HepG2 (cell line): ENCODE measurements at regions not wholly inside any gene's neighbourhood (a gene's known extent, or its start where the extent isn't known, plus 50 kb on each side); places are given as distances from the start of the nearest gene placed in this dataset.
A peak's percentile ranks its signal among the peaks of the same experiment; 100 is the strongest.

Experiments used
- ARNT ChIP-seq: fragments of 450-650 bp; IDR thresholded peaks from 2 replicates; pipeline ENCODE4 v1.6.1; 2017
- ARNTL ChIP-seq: sonication (generic); formaldehyde crosslinking; IDR thresholded peaks from 2 replicates; pipeline ENCODE4 v1.4.0; 2020; ENCODE audit warnings: mild to moderate bottlenecking, missing genetic modification reagents
- ASH2L ChIP-seq: fragments of 300-600, 200-600 bp; sonication (generic); IDR thresholded peaks from 2 replicates; pipeline ENCODE4 v1.7.0; 2017; ENCODE audit warnings: low read depth, mild to moderate bottlenecking, moderate library complexity, mixed read lengths, low read length; ENCODE audit not compliant: insufficient read length
- E2F2 ChIP-seq: sonication (generic); formaldehyde crosslinking; IDR thresholded peaks from 2 replicates; pipeline ENCODE4 v1.4.0; 2020; ENCODE audit warnings: missing genetic modification reagents, borderline replicate concordance
- FOSL2 ChIP-seq: sonication (generic); formaldehyde crosslinking; IDR thresholded peaks from 2 replicates; pipeline ENCODE4 v1.4.0; 2020; ENCODE audit warnings: missing genetic modification reagents
- KAT2B ChIP-seq: fragments of 150-350 bp; IDR thresholded peaks from 2 replicates; pipeline ENCODE4 v1.6.1; 2014; ENCODE audit warnings: low read depth, low read length, borderline replicate concordance
- MAFK ChIP-seq, 2 experiments: IDR thresholded peaks in 1 of 2; conservative IDR thresholded peaks in 1 of 2; 2 replicates each; pipeline ENCODE4 v1.6.1; 2011; ENCODE audit warnings: improper control_type of control experiment in 2 of 2, low read length in 2 of 2
- MAX ChIP-seq: IDR thresholded peaks from 2 replicates; pipeline ENCODE4 v1.6.1; 2012; ENCODE audit warnings: inconsistent platforms
- MLX ChIP-seq: IDR thresholded peaks from 2 replicates; pipeline ENCODE4 v1.6.1; 2016
- MTF2 ChIP-seq: sonication (generic); formaldehyde crosslinking; IDR thresholded peaks from 2 replicates; pipeline ENCODE4 v1.5.0; 2020; ENCODE audit warnings: missing genetic modification reagents, borderline replicate concordance
- MXD4 ChIP-seq: IDR thresholded peaks from 2 replicates; pipeline ENCODE4 v1.6.1; 2016; ENCODE audit warnings: mild to moderate bottlenecking, missing biosample characterization, missing genetic modification reagents
- NR2F6 ChIP-seq, 2 experiments: IDR thresholded peaks; 2 replicates each; pipeline ENCODE4 v1.6.1; 2016; ENCODE audit warnings: antibody characterized with exemption in 1 of 2, mild to moderate bottlenecking in 1 of 2
- PHF5A ChIP-seq: IDR thresholded peaks from one replicate; pipeline ENCODE4 v1.6.1; 2018; ENCODE audit warnings: low read depth, missing genetic modification reagents; ENCODE audit not compliant: unreplicated experiment
- RBFOX2 ChIP-seq: fragments of 200-400 bp; formaldehyde crosslinking; IDR thresholded peaks from 2 replicates; pipeline ENCODE4 v1.6.1; 2017; ENCODE audit warnings: low read depth, mild to moderate bottlenecking, low read length
- RNF2 ChIP-seq: fragments of 450-650 bp; conservative IDR thresholded peaks from 2 replicates; pipeline ENCODE4 v1.6.1; 2016; ENCODE audit warnings: low read depth
- SOX5 ChIP-seq: IDR thresholded peaks from 2 replicates; pipeline ENCODE4 v1.6.1; 2016; ENCODE audit warnings: borderline replicate concordance
- TAF15 ChIP-seq: fragments of 200-400 bp; formaldehyde crosslinking; IDR thresholded peaks from one replicate; pipeline ENCODE4 v1.6.1; 2018; ENCODE audit warnings: mild to moderate bottlenecking, low read depth, low read length; ENCODE audit not compliant: poor library complexity, severe bottlenecking
- THAP11 ChIP-seq: IDR thresholded peaks from 2 replicates; pipeline ENCODE4 v1.6.1; 2016; ENCODE audit warnings: missing biosample characterization, missing genetic modification reagents
- ZBTB25 ChIP-seq: IDR thresholded peaks from 2 replicates; pipeline ENCODE4 v1.6.1; 2018; ENCODE audit warnings: missing genetic modification reagents
- ZNF264 ChIP-seq: sonication (generic); formaldehyde crosslinking; IDR thresholded peaks from 2 replicates; pipeline ENCODE4 v1.4.0; 2020; ENCODE audit warnings: missing genetic modification reagents
- ZNF510 ChIP-seq: sonication (generic); formaldehyde crosslinking; IDR thresholded peaks from 2 replicates; pipeline ENCODE4 v1.4.0; 2020; ENCODE audit warnings: low read depth, mild to moderate bottlenecking, missing genetic modification reagents
- ZNF562 ChIP-seq: sonication (generic); formaldehyde crosslinking; IDR thresholded peaks from 2 replicates; pipeline ENCODE4 v1.8.0; 2022; ENCODE audit warnings: missing genetic modification reagents, borderline replicate concordance
- ZNF639 ChIP-seq: conservative IDR thresholded peaks from 2 replicates; pipeline ENCODE4 v1.6.1; 2018; ENCODE audit warnings: missing genetic modification reagents

- TF ChIP-seq E2F2 = no peak
- no peak for TF ChIP-seq ZNF264
- no peak for TF ChIP-seq RBFOX2
- 0 out of 2 replicates have a peak, but pooled peaks have one; percentile 44 for TF ChIP-seq MLX (CRISPR knock-in tag)
- peak; percentile 20 for TF ChIP-seq PHF5A (CRISPR knock-in tag)
- peak; percentile 12 for TF ChIP-seq ASH2L
- peak; percentile 52; the same call in 1 of the 2 replicates for TF ChIP-seq MXD4 (CRISPR knock-in tag)
- TF ChIP-seq RNF2 = 0 out of 2 replicates have a peak, but pooled peaks have one; percentile 52
- TF ChIP-seq ZNF562 (CRISPR knock-in tag) = no peak
- no peak for TF ChIP-seq ARNT
- peak; percentile 79 for TF ChIP-seq SOX5 (CRISPR knock-in tag)
- no peak for TF ChIP-seq ZBTB25 (CRISPR knock-in tag)
- TF ChIP-seq TAF15 = no peak
- no peak for TF ChIP-seq ZNF639 (CRISPR knock-in tag)
- TF ChIP-seq MTF2 (CRISPR knock-in tag) = 0 out of 2 replicates have a peak, but pooled peaks have one; percentile 65
- TF ChIP-seq ZNF510 (CRISPR knock-in tag) = no peak
- 0 out of 2 replicates have a peak, but pooled peaks have one; percentile 14 for TF ChIP-seq FOSL2 (CRISPR knock-in tag)
- TF ChIP-seq ARNTL = 0 out of 2 replicates have a peak, but pooled peaks have one; percentile 29
- peak; percentile 74; the same call in 1 of the 2 replicates for TF ChIP-seq MAX
- TF ChIP-seq KAT2B = no peak
- 0 out of 2 replicates have a peak, but pooled peaks have one; percentile 16 for TF ChIP-seq THAP11 (CRISPR knock-in tag)
- TF ChIP-seq MAFK (conservative IDR thresholded peaks at IDR 0.05 in 1 of 2, IDR thresholded peaks at IDR 0.05 in 1 of 2; ENCODE audit: low read length in 2 of 2) = no peak
- 0 out of 2 replicates have a peak, but pooled peaks have one; percentile 15 for TF ChIP-seq NR2F6 (IDR thresholded peaks at IDR 0.05)
- peak; percentile 40; the same call in 1 of the 2 replicates for TF ChIP-seq NR2F6 (CRISPR knock-in tag; IDR thresholded peaks at IDR 0.05)
Observed at GRCh38 chr2:241926541-241927311, 57.2 kb downstream of the RTP5 start (continued).
